Forelimb muscle (tissue), 1 donor: ENCODE measurements at regions not wholly inside any gene's neighbourhood (a gene's known extent, or its start where the extent isn't known, plus 50 kb on each side); places are given as distances from the start of the nearest gene placed in this dataset.
"Not testable (repeated sequence)": the region's sequence is repeated elsewhere in the genome, so short reads cannot be mapped to it uniquely, and the experiment has no call there.

Experiments
- DNase-seq: peaks from one replicate; pipeline ENCODE4 v3.0.0-alpha.2; 2013; ENCODE audit warnings: low read depth

DNA sequence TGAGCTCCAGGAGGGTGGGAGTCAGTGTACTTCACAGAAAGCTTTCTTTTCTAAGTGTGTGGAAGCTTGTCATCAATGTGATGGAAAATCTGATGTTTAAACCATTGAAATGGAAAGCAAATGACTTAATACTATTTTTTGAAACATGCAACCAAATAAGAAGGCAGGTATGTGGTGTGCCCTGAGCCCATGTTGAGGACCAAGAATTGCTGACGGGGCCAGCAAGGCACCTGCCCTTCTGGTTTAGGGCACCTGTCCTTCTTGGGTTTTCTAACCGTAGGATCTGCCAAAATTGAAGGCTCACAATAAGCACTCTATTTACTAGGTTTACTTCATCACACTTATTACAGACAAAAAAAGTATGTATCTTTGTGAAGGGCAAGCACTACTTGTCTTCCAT, 537.7 kb downstream of the SOCS6 start:
- no peak for DNase-seq

DNA sequence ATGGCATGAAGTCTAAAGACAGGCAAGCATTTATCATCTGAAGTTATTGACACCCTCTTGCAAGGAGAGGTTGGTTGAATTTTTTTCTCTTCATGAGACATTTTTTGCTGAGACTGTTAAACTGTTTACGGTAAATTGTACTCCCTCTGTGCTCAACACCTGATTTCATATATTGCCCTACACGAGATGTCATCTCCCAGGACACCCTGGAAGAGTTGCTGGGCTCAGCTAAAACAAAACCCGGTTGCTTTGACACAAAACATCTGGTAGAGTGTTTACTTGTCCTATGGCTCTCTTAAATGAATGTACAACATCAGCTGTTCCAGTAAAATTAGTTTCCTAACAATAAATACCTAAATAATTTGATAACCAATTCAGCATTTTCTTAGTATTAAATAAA, 533.8 kb downstream of the SOCS6 start:
- DNase-seq, result no peak

DNA sequence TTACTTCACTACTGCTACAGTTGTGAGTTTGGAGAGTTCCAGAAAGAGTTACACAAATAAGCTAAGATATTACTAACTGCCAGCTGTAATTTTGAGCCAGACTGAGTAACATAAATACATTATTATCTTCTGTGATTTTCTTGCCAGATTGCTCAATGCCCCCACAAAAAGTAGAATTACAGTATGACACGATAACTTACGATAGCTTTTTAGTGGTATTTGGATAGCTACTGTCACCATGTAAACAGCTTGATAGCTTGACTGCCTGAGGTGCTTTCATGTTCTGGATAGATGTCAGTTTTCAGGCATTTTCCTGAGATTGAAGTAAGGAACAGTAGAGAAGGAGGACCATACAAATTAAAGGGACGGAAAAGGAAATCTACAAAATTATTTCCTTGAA, 533.3 kb downstream of the SOCS6 start:
- no peak for DNase-seq

GRCh38 chr18:70808481-70809056, 519.7 kb downstream of the SOCS6 start:
- DNase-seq, result no peak

DNA sequence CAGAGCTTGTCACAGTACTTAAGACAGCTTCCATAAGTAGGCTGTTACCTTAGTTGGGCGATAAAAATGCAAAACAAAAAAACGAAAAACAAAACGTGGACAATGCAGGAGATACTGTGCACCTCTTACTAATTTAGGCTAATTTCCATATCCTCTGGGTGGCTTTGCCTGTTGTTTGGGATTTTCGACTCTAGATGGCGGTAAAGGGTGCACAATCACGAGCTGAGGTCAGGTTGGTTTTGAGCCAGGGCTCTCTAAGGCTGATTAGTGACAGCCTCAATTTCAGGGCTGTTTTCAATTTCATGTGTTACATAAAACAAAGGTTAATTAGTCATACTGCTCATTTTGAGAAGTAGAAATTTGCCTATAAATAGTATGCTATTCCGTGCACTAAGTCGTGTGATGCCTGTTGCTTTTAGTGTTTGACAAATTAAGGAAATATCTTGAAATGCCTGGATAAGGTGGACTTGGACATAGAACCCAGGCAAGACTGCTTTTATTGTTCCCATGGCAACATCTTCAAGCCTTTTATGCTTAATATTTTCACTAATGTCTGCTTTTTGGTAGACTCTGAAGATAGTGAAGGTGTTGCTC, 493.1 kb downstream of the SOCS6 start:
- peak; percentile 6 for DNase-seq

GRCh38 chr18:70766254-70766653, 477.4 kb downstream of the SOCS6 start:
- not testable (repeated sequence) for DNase-seq

- DNase-seq, result no peak
Observed at GRCh38 chr18:70762812-70763211, 474.0 kb downstream of the SOCS6 start.

DNA sequence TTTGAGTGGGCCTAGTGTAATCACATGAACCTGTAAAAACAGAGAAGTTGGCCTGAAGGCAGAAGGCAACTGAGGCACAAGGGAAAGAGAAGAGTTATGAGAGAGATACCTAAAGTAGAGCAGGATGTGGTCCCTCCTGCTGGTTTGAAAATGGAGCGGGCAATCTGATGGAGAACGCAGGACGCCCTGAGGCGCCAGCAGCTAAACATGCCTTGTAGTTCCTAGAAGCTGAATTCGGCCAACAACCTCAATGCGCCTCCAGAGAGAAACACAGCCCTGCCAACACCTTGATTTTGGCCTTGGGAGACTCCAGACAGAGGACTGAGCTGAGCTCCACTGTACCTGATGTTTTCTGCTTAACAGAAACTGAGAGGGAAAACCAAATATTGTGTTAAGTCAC, 469.9 kb downstream of the SOCS6 start:
- no peak for DNase-seq

GRCh38 chr18:70754486-70754885, 465.6 kb downstream of the SOCS6 start:
- DNase-seq, result no peak

DNA sequence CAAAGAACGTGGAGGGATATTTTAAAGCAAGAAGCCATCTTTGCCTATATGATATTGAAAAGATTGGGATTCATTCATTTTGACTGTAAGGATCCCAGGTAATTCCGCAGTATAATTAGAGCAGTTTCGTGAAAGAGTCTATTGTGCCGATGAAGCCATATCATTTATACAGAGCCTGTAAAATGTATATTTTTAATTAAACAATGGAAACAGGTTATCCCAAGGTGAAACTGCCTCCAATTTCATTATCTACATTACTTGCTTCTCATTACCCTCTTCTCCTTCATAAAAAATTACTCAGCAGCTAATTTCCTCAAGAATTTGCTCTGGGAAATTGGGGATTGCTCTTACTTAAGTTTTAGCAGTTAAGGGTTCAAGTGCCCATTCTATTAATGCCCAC, 444.1 kb downstream of the SOCS6 start:
- DNase-seq, result no peak

GRCh38 chr18:70732188-70732587, 443.3 kb downstream of the SOCS6 start:
- DNase-seq, result no peak

DNA sequence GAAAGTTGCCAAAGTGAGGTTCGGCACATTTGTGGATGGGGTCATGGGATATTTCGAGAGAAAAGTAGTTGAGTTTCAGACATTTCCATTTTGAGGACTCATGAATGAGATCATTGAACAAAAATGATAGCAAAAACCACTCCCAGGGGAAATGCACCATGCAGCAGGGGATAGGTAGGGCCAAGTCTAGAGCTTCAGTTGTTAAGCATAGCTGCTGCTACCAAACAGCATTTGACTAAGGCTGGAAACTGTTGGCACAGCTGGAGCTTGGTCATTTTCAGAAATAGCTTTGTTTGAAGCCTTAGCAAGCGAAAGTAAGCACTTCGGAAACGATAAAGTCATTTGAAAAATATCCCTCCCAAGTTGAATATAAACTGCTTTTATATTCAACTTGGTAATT, 431.8 kb downstream of the SOCS6 start:
- no peak for DNase-seq

DNA sequence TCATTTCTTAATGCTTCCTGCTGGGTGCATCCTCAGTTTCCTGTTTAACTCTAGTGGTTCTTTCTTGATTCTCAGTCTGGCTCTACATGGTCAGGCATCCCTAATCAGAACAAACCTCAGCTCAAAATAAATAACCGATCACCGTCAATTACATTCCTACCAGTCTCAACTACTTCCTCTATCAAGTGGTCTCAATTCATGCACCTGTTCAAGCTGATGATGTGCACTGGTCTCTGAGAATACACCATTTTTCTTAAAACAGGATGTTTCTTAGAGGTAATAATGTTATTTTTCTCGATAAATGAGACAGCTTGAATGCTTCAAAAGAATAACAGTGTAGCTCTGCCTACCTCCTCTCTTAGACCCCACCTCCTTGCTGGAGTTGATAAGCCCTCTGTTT, 420.9 kb downstream of the SOCS6 start:
- DNase-seq, result no peak

DNA sequence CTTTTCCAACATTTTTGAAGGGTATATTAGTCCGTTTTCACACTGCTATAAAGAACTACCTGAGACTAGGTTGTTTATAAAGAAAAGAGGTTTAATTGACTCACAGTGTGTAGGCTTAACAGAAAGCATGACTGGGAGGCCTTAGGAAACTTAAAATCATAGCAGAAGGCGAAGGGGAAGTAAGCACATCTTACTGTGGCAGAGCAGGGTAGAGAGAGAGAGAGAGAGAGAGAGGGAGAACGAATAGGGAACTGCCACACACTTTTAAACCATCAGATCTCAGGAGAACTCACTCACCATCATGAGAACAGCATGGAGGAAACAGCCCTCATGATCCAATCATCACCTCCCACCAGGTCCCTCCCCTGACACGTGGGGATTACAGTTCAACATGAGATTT, 420.3 kb downstream of the SOCS6 start:
- no peak for DNase-seq

- no peak for DNase-seq
Observed at GRCh38 chr18:70705831-70706416, 417.1 kb downstream of the SOCS6 start.

- no peak for DNase-seq
Observed at GRCh38 chr18:70700496-70700895, 411.7 kb downstream of the SOCS6 start.

- DNase-seq, result no peak
Observed at GRCh38 chr18:70698574-70698973, 409.7 kb downstream of the SOCS6 start.

GRCh38 chr18:70693246-70693645, 404.4 kb downstream of the SOCS6 start:
- no peak for DNase-seq

DNA sequence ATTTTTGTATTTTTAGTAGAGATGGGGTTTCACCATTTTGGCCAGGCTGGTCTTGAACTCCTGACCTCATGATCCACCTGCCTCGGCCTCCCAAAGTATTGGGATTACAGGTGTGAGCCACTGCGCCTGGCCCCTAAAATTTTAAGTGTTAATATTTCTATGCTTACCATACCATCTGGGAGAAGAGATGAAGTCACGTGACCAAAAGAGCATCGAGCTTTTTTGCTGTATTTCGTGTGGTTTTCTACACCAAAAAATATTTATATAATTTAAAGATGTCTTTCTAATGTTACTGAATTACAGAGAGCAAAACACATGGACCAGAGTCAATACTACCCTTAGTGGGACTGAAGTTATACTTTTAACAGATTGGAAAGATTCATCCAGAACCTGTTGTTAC, 400.9 kb downstream of the SOCS6 start:
- not testable (repeated sequence) for DNase-seq

DNA sequence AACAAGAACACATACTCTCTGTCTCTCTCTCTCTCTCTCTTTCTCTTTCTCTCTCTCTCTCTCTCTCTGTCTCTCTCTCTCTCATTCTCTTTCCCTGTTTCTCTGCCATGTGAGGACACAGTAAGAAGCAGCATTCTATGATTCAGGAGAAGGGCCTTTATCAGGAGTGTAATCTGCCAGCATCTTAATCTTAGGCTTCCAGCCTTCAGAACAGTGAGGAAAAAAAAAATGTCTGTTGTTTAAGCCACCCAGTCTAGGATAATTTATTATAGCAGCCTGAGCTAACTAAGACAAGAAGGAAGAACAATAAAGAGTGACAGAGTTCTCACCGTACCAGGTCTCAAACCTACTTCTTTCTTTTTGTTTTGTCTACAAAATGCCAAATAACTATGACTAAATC, 399.4 kb downstream of the SOCS6 start:
- DNase-seq, result no peak

DNA sequence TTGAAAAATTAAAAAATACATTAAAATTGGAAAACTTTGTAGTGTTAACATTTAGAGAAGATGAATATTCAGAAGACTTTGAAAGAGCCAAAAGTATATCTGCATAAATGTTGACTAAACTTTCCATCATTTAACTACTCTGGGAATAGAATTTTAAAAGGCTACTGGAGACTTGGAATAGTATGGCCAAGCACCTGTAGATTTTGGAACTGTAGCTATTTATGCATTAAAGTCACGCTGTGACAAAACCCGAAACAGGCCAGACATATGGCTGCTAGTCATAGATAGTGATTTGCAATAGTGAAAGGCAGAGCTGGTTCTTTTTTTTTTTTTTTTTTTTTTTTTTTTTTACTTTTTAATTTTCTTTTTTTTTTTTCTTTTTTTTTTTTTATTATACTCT, 396.0 kb downstream of the SOCS6 start:
- no peak for DNase-seq

DNA sequence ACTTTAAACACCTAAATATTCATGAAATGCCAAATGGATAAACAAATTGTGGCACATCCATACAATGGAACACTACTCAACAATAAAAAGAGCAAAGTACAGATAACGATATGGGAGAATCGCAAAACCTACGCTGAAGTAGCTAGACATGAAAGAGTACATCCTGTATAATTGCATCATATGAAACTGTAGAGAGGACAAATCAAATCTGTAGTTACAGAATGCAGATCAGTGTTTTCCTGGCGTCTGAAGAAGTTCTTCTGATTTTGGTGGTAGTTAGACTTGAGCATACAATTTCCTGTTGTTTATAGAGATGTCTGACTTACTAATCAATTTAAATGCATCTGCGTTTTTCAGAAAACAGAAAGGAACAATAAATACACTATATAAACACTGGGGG, 394.4 kb downstream of the SOCS6 start:
- no peak for DNase-seq

- no peak for DNase-seq
Observed at GRCh38 chr18:70674896-70675295, 386.1 kb downstream of the SOCS6 start.

- DNase-seq, result no peak
Observed at GRCh38 chr18:70673831-70674230, 385.0 kb downstream of the SOCS6 start.
